ENCODE measurements at regions not wholly inside any gene's neighbourhood (a gene's known extent, or its start where the extent isn't known, plus 50 kb on each side); places are given as distances from the start of the nearest gene placed in this dataset.

GRCh38 chr5:93665648-93666047 lies 75.8 kb downstream of the POU5F2 start:
- no peak overlapping the region for H3K27ac ChIP-seq (ENCODE audit: low read depth, low read length)
- no CpG with 5 or more reads among the region's 7 CpGs for WGBS (ENCODE audit: extremely low coverage, insufficient coverage, insufficient read length)

GRCh38 chr5:93660677-93661076 lies 77.7 kb downstream of the NR2F1 start:
- Histone ChIP-seq H3K23ac (ENCODE audit: low read length) (no peak overlapping the region), H2AFZ (ENCODE audit: insufficient read depth, low read length, poor library complexity) (no peak overlapping the region), H3K18ac (ENCODE audit: low read length) (no peak overlapping the region), H2BK5ac (ENCODE audit: low read depth, low read length, poor library complexity) (no peak overlapping the region), H2BK12ac (ENCODE audit: low read length) (no peak overlapping the region), H3K79me1 (ENCODE audit: low read length) (no peaks in the 10 kb centered on the region), H2BK120ac (ENCODE audit: insufficient read depth, low read length, poor library complexity) (no peak overlapping the region), H3K27ac (ENCODE audit: low read depth, low read length) (no peak overlapping the region), H3K4me3 (ENCODE audit: low read depth, low read length) (no peak overlapping the region), H4K91ac (ENCODE audit: low read depth, low read length) (no peak overlapping the region), H3K4me1 (ENCODE audit: control insufficient read depth in 1 of 2, insufficient read depth in 2 of 2, low read length in 2 of 2) (no peaks in the 10 kb centered on the region), H4K8ac (ENCODE audit: low read depth, low read length) (no peak overlapping the region), H3K4me2 (ENCODE audit: low read length) (no peak overlapping the region), H3K14ac (ENCODE audit: low read length) (no peak overlapping the region), H3K27me3 (ENCODE audit: insufficient read depth, low read length) (no peaks in the 10 kb centered on the region), H2AK5ac (ENCODE audit: low read length) (no peak overlapping the region), H3K36me3 (ENCODE audit: control insufficient read depth in 1 of 2, insufficient read depth in 2 of 2, low read length in 2 of 2) (no peaks in the 10 kb centered on the region), H3K4ac (ENCODE audit: low read depth, low read length) (no peak overlapping the region), H3K9ac (ENCODE audit: low read length) (no peak overlapping the region), H3K9me3 (ENCODE audit: insufficient read depth, low read depth, low read length) (no peaks in the 10 kb centered on the region), H3K79me2 (ENCODE audit: control insufficient read depth, insufficient read depth, low read length, poor library complexity) (no peaks in the 10 kb centered on the region), H4K12ac (ENCODE audit: low read depth, low read length) (no peak overlapping the region)
- no CpG with 5 or more reads among the region's 1 CpG for WGBS (ENCODE audit: extremely low coverage, insufficient coverage, insufficient read length)
- no peak for DNase-seq

More at GRCh38 chr5:93665648-93666047, 75.8 kb downstream of the POU5F2 start:
- no peak overlapping the region for H2BK120ac ChIP-seq (ENCODE audit: insufficient read depth, low read length, poor library complexity)
- no peak overlapping the region for H4K91ac ChIP-seq (ENCODE audit: low read depth, low read length)
- no peaks in the 10 kb centered on the region for H3K27me3 ChIP-seq (ENCODE audit: insufficient read depth, low read length)
- DNase-seq = no peak
- H3K36me3 ChIP-seq (ENCODE audit: control insufficient read depth in 1 of 2, insufficient read depth in 2 of 2, low read length in 2 of 2) = no peaks in the 10 kb centered on the region
- H2BK12ac ChIP-seq (ENCODE audit: low read length) = no peak overlapping the region
- no peak overlapping the region for H3K23ac ChIP-seq (ENCODE audit: low read length)
- H3K4ac ChIP-seq (ENCODE audit: low read depth, low read length) = no peak overlapping the region
- H3K9ac ChIP-seq (ENCODE audit: low read length) = no peak overlapping the region
- no peak overlapping the region for H3K18ac ChIP-seq (ENCODE audit: low read length)
- H3K79me1 ChIP-seq (ENCODE audit: low read length) = no peaks in the 10 kb centered on the region
- H3K14ac ChIP-seq (ENCODE audit: low read length) = no peak overlapping the region
- H3K79me2 ChIP-seq (ENCODE audit: control insufficient read depth, insufficient read depth, low read length, poor library complexity) = no peaks in the 10 kb centered on the region
- no peak overlapping the region for H2BK5ac ChIP-seq (ENCODE audit: low read depth, low read length, poor library complexity)
- no peak overlapping the region for H4K8ac ChIP-seq (ENCODE audit: low read depth, low read length)
- H3K4me2 ChIP-seq (ENCODE audit: low read length) = no peak overlapping the region
- H2AK5ac ChIP-seq (ENCODE audit: low read length) = no peak overlapping the region
- H3K4me3 ChIP-seq (ENCODE audit: low read depth, low read length) = no peak overlapping the region
- no peak overlapping the region for H2AFZ ChIP-seq (ENCODE audit: insufficient read depth, low read length, poor library complexity)
- H4K12ac ChIP-seq (ENCODE audit: low read depth, low read length) = no peak overlapping the region
- no peaks in the 10 kb centered on the region for H3K4me1 ChIP-seq (ENCODE audit: control insufficient read depth in 1 of 2, insufficient read depth in 2 of 2, low read length in 2 of 2)
- no peaks in the 10 kb centered on the region for H3K9me3 ChIP-seq (ENCODE audit: insufficient read depth, low read depth, low read length)

- H2AK5ac ChIP-seq (ENCODE audit: low read length) = no peak overlapping the region
- H3K4me3 ChIP-seq (ENCODE audit: low read depth, low read length) = no peak overlapping the region
- no peak overlapping the region for H3K9ac ChIP-seq (ENCODE audit: low read length)
- no peak overlapping the region for H4K8ac ChIP-seq (ENCODE audit: low read depth, low read length)
- H3K9me3 ChIP-seq (ENCODE audit: insufficient read depth, low read depth, low read length) = no peaks in the 10 kb centered on the region
- no peak overlapping the region for H4K91ac ChIP-seq (ENCODE audit: low read depth, low read length)
- no peak overlapping the region for H2AFZ ChIP-seq (ENCODE audit: insufficient read depth, low read length, poor library complexity)
- H3K27ac ChIP-seq (ENCODE audit: low read depth, low read length) = no peak overlapping the region
- no peak overlapping the region for H3K18ac ChIP-seq (ENCODE audit: low read length)
- H3K27me3 ChIP-seq (ENCODE audit: insufficient read depth, low read length) = no peaks in the 10 kb centered on the region
- H3K23ac ChIP-seq (ENCODE audit: low read length) = no peak overlapping the region
- no peaks in the 10 kb centered on the region for H3K79me2 ChIP-seq (ENCODE audit: control insufficient read depth, insufficient read depth, low read length, poor library complexity)
- no peaks in the 10 kb centered on the region for H3K79me1 ChIP-seq (ENCODE audit: low read length)
- no peaks in the 10 kb centered on the region for H3K36me3 ChIP-seq (ENCODE audit: control insufficient read depth in 1 of 2, insufficient read depth in 2 of 2, low read length in 2 of 2)
- no peak overlapping the region for H3K14ac ChIP-seq (ENCODE audit: low read length)
- H4K12ac ChIP-seq (ENCODE audit: low read depth, low read length) = no peak overlapping the region
- no peak overlapping the region for H2BK5ac ChIP-seq (ENCODE audit: low read depth, low read length, poor library complexity)
- no peak overlapping the region for H3K4ac ChIP-seq (ENCODE audit: low read depth, low read length)
- H3K4me2 ChIP-seq (ENCODE audit: low read length) = no peak overlapping the region
- H2BK120ac ChIP-seq (ENCODE audit: insufficient read depth, low read length, poor library complexity) = no peak overlapping the region
- H2BK12ac ChIP-seq (ENCODE audit: low read length) = no peak overlapping the region
- H3K4me1 ChIP-seq (ENCODE audit: control insufficient read depth in 1 of 2, insufficient read depth in 2 of 2, low read length in 2 of 2) = no peaks in the 10 kb centered on the region
- no peak for DNase-seq
These were observed 75.0 kb downstream of the NR2F1 start for GRCh38 chr5:93658044-93658443.

- Histone ChIP-seq H3K4me2 (ENCODE audit: low read length) (no peak overlapping the region), H4K8ac (ENCODE audit: low read depth, low read length) (no peak overlapping the region), H3K36me3 (ENCODE audit: control insufficient read depth in 1 of 2, insufficient read depth in 2 of 2, low read length in 2 of 2) (no peaks in the 10 kb centered on the region), H3K14ac (ENCODE audit: low read length) (no peak overlapping the region), H2AK5ac (ENCODE audit: low read length) (no peak overlapping the region), H4K91ac (ENCODE audit: low read depth, low read length) (no peak overlapping the region), H2AFZ (ENCODE audit: insufficient read depth, low read length, poor library complexity) (no peak overlapping the region), H3K4me1 (ENCODE audit: control insufficient read depth in 1 of 2, insufficient read depth in 2 of 2, low read length in 2 of 2) (no peaks in the 10 kb centered on the region), H3K27ac (ENCODE audit: low read depth, low read length) (no peak overlapping the region), H3K27me3 (ENCODE audit: insufficient read depth, low read length) (no peaks in the 10 kb centered on the region), H4K12ac (ENCODE audit: low read depth, low read length) (no peak overlapping the region), H3K9me3 (ENCODE audit: insufficient read depth, low read depth, low read length) (no peaks in the 10 kb centered on the region), H3K4ac (ENCODE audit: low read depth, low read length) (no peak overlapping the region), H2BK120ac (ENCODE audit: insufficient read depth, low read length, poor library complexity) (no peak overlapping the region), H3K18ac (ENCODE audit: low read length) (no peak overlapping the region), H3K9ac (ENCODE audit: low read length) (no peak overlapping the region), H3K79me1 (ENCODE audit: low read length) (no peaks in the 10 kb centered on the region), H3K23ac (ENCODE audit: low read length) (no peak overlapping the region), H3K4me3 (ENCODE audit: low read depth, low read length) (no peak overlapping the region), H2BK12ac (ENCODE audit: low read length) (no peak overlapping the region), H2BK5ac (ENCODE audit: low read depth, low read length, poor library complexity) (no peak overlapping the region), H3K79me2 (ENCODE audit: control insufficient read depth, insufficient read depth, low read length, poor library complexity) (no peaks in the 10 kb centered on the region)
- WGBS (ENCODE audit: extremely low coverage, insufficient coverage, insufficient read length) = no CpG with 5 or more reads among the region's 2 CpGs
- DNase-seq = peak in 1 of 2 donors; percentile 24
These were observed 71.7 kb downstream of the NR2F1 start for GRCh38 chr5:93654676-93655075.
